Embryonic facial prominence (tissue), 1 donor: ENCODE measurements at regions not wholly inside any gene's neighbourhood (a gene's known extent, or its start where the extent isn't known, plus 50 kb on each side); places are given as distances from the start of the nearest gene placed in this dataset.
"Not testable (repeated sequence)": the region's sequence is repeated elsewhere in the genome, so short reads cannot be mapped to it uniquely, and the experiment has no call there.

Experiments used
- DNase-seq: peaks from one replicate; pipeline ENCODE4 v3.0.0-alpha.2; 2016; ENCODE audit errors: extremely low spot score

DNA sequence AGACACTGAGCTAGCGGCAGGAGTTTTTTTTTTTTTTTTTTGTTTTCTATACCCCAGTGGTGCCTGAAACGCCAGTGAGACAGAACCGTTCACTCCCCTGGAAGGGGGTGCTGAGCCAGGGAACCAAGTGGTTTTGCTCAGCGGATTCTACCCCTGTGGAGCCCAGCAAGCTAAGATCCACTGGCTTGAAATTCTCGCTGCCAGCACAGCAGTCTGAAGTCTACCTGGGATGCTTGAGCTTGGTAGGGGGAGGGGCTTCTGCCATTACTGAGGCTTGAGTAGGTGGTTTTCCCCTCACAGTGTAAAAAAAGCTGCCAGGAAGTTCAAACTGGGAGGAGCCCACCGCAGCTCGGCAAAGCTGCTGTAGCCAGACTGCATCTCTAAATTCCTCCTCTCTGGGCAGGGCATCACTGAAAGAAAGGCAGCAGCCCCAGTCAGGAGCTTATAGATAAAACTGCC is 173.0 kb downstream of the DMAC1 start:
- not testable (repeated sequence) for DNase-seq

- no peak for DNase-seq
These were observed 177.1 kb downstream of the DMAC1 start for GRCh38 chr9:7622481-7622880.

- DNase-seq, result no peak
These were observed 184.2 kb downstream of the DMAC1 start for GRCh38 chr9:7615344-7615743.

DNA sequence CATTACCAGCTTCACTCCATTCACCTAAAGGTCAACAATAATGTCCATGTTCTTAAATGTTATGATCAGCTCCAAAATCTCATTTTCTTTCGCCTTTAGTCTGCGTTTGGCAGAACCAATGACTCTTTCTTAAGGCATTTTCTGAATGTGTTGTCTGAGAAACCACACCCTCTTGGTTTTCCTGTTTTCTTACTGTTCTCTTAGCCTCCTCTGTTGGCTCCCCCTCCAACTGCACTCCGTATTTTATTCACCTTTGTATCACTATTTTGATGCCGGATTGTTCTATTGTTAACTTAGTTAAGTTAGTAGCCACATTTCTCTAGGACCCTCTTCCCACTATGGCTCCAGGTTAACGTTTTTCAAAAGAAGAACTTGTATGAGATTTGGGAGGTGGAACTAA is 185.6 kb downstream of the DMAC1 start:
- DNase-seq, result no peak

GRCh38 chr9:7608261-7608660 is 191.3 kb downstream of the DMAC1 start:
- DNase-seq, result no peak

DNA sequence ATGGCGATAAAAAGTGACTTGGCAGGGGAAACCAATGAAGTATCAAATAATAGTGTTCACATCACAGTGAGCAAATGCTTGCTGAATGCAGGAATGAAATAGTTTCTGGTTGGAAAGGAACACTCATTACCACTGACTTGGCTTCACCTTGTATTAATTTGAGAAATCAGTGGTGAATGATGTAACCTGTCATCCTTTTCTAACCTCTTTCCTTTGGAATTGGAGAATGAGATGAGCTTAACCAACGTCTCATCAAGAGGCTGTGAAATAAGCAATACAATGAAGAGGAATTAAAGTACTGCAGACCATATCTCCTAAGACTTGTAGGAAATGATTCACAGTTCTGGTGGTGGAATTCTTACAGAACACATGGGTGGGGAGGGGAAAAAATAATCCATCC is 192.2 kb downstream of the DMAC1 start:
- DNase-seq, result no peak

GRCh38 chr9:7606591-7606990 is 193.0 kb downstream of the DMAC1 start:
- DNase-seq, result no peak

- no peak for DNase-seq
These were observed 197.8 kb downstream of the DMAC1 start for GRCh38 chr9:7601739-7602138.

DNA sequence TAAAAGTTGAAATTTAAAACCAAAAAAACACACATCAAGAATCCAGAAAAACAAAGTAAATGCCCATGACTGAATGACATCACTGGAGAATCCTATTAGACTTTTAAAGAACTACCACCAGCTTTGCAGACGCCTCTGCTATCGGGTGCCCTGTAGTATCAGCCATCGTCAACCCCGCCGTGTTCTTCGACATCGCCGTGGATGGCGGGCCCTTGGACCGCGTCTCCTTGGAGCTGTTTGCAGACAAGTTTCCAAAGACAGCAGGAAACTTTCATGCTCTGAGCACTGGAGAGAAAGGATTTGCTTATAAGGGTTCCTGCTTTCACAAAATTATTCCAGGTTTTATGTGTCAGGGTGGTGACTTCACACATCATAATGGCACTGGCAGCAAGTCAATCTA is 201.9 kb downstream of the DMAC1 start:
- DNase-seq, result no peak

GRCh38 chr9:7592321-7593316 is 207.0 kb downstream of the DMAC1 start:
- no peak for DNase-seq

DNA sequence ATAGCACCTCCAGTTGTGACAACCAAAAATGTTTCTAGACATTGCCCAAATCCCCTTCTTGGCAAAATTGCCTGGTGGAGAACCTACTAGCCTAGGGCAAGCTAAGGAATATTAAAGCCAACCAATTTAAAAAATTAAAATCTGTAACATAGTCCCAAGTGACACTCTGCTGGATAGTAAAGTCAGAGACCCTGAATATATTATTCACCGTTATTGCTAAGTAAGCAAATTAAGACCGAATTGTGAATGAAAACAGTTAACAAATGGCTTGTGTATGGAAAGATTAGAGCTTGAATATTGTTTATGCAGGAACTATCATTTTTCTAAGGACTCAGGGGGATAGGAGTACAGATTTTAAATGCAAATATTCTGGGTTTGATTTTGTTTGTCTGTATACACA is 208.1 kb downstream of the DMAC1 start:
- no peak for DNase-seq

- DNase-seq, result no peak
These were observed 219.0 kb downstream of the DMAC1 start for GRCh38 chr9:7580568-7580967.

DNA sequence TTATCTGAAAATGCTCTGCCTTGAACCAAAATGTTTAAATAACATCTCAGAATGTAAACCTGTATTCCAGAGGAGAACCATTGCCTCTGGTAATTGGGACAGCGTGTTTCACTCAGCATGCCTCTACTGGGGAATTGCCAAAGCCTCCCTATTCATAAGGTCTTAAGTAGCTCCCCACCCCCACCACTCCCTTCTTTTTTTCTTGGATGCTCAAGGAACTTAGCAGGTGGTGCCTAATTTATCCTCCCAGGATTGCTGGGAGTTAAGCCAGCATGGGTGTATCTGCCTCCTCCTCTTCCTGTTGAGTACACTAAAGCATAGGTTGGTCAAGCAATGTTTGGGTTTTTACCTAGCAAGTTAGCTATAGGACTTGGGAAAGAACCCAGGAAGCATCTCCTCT is 220.2 kb downstream of the DMAC1 start:
- no peak for DNase-seq

DNA sequence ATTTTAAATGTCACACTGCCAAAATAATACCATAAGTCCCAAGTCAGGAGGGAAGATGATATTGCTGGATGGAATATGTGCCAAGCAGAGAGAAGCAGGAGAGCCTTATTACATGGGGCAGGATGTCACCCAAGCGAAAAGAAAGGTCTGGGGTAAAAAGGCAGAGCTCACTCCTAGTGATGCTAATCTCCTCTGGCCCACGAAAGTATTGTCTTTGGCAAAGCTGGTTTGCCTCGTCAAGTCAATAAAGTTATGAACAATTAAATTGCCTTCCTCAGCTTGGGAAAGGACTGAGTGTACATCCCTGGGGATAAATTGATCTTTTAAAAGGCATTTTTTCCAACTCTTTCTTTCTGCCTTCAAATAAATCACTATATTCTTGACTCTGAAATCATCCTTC is 220.6 kb downstream of the DMAC1 start:
- no peak for DNase-seq

DNA sequence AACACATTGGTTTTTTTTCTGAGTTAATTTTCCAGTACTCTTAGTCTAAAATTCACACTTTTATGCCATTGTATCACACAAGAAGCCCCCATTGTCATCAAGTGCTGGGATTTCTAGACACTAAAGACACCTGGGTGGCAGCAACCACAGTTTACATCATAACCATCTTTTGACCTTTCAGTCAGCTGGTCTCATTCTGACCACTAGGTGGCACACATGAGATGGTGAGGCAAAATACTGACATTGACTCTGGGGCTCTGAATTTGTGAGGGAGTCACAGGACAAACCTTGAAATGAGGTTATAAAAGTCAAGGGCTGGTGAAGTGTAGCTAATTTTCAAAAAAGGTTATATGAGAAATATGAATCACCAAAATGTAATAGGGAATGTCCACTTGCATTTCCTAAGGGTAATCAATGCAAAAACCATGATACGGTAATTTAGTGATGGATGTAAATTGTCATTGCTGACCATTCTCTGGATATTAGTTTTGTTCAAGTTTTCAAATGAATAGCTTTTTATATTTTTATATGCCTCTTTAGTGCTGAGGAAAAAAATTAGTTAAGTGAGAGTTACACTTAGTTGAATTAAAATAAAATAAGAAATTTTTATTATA is 229.4 kb downstream of the DMAC1 start:
- DNase-seq, result no peak

DNA sequence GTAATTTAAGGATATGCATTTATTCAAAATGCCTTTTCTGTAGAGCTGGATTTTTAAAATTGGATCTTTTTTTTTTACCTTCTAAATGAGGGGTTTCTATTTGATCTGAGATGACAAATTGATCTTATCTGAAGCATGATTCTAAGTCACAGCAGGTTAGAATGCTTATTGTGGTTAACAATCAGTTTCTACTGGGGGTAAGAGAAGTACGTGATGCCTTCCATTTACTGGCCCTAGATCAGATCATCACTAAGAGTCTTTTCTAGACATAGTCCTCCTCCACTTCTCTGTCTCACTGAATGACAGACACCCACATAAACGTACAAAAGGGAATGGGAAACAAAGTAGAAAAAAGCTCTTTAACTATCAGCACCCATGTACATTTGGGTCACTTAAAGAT is 231.9 kb downstream of the DMAC1 start:
- no peak for DNase-seq

DNA sequence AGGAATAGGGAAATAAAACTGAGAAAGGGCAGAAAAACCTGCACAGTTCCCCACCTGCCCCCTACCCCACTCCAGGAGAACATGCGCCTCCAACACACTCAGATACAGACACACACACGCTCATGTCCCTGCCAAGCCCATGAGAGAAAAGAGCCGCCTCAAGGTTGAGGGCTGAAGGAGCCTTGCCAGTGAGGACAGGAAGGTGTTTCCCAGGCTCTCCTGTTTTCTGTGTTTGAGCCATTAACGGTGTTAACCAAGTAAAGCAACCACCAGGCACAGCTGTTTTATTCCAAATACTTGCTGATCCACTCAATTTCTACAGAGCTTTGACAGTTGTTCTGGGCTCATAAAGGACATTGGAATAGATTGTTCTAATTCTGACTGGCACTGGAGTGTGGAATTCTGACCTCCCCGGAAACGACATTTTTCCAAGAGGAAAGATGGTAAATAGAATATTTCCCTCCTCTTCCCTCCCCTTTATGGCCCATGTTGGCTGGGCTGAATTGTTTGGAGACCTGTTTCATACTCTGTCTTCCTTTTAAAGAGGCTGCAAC is 238.0 kb downstream of the DMAC1 start:
- DNase-seq, result no peak

- DNase-seq, result no peak
These were observed 238.8 kb downstream of the DMAC1 start for GRCh38 chr9:7560669-7561305.

DNA sequence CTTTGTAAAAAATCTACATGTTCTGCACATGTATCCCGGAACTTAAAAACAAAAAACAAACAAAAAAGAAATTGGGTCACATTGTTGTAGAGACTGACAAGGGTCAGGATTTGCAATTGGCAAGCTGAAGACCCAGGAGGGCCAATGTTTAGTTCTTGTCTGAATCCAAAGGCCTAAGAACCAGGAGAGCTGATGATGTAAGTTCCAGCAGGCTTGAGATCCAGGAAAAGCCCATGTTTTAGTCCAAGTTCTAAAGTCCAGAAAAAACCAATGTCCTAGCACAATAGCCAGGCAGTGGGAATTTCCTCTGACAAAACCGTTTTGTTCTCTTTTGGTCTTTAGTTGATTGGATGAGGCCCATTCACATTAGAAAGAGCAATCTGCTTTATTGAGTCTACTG is 244.9 kb downstream of the DMAC1 start:
- DNase-seq, result no peak

DNA sequence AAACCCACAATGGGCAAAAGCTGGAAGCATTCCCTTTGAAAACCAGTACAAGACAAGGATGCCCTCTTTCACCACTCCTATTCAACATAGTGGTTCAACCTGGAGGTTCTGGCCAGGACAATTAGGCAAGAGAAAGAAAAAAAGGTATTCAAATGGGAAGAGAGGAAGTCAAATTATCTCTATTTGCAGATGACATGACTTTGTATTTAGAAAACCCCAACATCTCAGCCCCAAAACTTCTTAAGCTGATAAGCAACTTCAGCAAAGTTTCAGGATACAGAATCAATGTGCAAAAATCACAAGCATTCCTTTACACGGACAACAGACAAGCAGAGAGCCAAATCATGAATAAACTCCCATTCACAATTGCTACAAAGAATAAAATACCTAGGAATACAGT is 246.9 kb downstream of the DMAC1 start:
- DNase-seq, result not testable (repeated sequence)

DNA sequence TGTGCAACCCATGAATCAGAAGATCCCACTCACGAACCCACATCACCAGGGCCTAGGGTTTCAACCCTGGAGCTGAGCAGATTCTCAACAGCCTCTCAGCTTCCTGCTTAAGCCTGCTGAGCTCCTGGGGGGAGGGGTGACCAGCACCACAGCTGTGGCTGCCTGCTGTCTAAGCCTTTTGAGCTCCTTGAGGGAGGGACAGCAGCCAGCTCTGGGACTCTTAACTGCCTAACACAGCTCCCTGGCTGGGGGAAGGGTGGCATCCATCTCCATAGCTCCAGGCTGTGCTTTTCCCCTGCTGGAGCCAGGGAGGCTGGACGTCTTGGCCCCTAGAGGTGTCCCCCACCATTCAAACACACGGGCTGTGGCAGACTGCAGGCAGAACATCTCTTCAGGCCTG is 250.3 kb downstream of the DMAC1 start:
- DNase-seq, result no peak

DNA sequence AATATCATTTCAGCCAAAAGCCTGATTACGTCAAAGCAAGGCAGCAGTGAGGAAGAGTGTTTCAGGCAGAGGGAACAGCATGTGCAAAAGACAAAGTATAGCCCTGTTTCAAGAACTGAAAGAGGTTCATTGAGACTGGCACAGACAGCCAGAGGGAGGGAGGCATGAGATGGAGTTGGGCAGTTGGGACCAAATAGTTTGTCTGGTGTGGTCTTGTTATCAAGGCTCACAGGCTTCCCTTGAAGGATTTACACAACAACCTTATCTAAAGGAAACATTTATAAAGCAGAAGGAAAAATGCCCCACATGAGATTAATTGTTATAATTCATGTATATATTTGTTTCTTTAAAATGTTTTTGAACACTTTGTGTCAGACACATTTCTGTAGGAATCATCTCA is 253.3 kb downstream of the DMAC1 start:
- no peak for DNase-seq
